Gastroesophageal sphincter (tissue), 4 donors: ENCODE measurements at regions not wholly inside any gene's neighbourhood (a gene's known extent, or its start where the extent isn't known, plus 50 kb on each side); places are given as distances from the start of the nearest gene placed in this dataset.

Source experiments
- ATAC-seq: fragments of 150-250 bp; one replicate; pipeline ENCODE4 v1.9.1; 2016; ENCODE audit warnings: mild to moderate bottlenecking, moderate library complexity
- H3K27ac ChIP-seq, 4 donors: fragments of 200-600 bp; sonication (generic) in 3 of 4; 1 replicate in 3 of 4; 2 replicates in 1 of 4; pipeline ENCODE4 v1.5.1; 2016 to 2019
- H3K27me3 ChIP-seq: fragments of 200-600 bp; sonication (generic); one replicate; pipeline ENCODE4 v1.5.1; 2019
- H3K36me3 ChIP-seq, 2 donors: fragments of 200-600 bp; sonication (generic); one replicate each; pipeline ENCODE4 v1.5.1; 2019; ENCODE audit warnings: control low read depth in 1 of 2
- H3K4me1 ChIP-seq, 3 donors: fragments of 200-600 bp; sonication (generic); 1 replicate in 2 of 3; 2 replicates in 1 of 3; pipeline ENCODE4 v1.5.1; 2016 to 2019; ENCODE audit warnings: control low read depth in 2 of 3
- H3K4me3 ChIP-seq, 2 donors: fragments of 200-600 bp; sonication (generic); one replicate each; pipeline ENCODE4 v1.5.1; 2019; ENCODE audit warnings: mild to moderate bottlenecking in 1 of 2, moderate library complexity in 1 of 2
- H3K9me3 ChIP-seq, 3 donors: fragments of 200-600 bp; sonication (generic); one replicate each; pipeline ENCODE4 v1.5.1; 2017 to 2019; ENCODE audit warnings: control low read depth in 2 of 3
- CTCF ChIP-seq, 4 experiments: fragments of 200-600 bp in 2 of 4; fragments of 450-650 bp in 2 of 4; sonication (generic) in 1 of 4; IDR thresholded peaks; one replicate each; pipeline ENCODE4 v1.5.1; 2017 to 2019; ENCODE audit warnings: antibody characterized with exemption in 4 of 4, mild to moderate bottlenecking in 2 of 4, moderate library complexity in 2 of 4
- EP300 ChIP-seq: sonication (generic); formaldehyde crosslinking; IDR thresholded peaks from one replicate; pipeline ENCODE4 v1.6.1; 2017; ENCODE audit warnings: antibody characterized with exemption, mild to moderate bottlenecking
- POLR2A ChIP-seq, 2 donors: fragments of 450-650 bp; IDR thresholded peaks; one replicate each; pipeline ENCODE4 v1.6.1; 2017; ENCODE audit warnings: antibody characterized with exemption in 2 of 2, mild to moderate bottlenecking in 2 of 2, moderate library complexity in 1 of 2
- POLR2AphosphoS5 ChIP-seq: sonication (generic); formaldehyde crosslinking; IDR thresholded peaks from one replicate; pipeline ENCODE4 v1.6.1; 2017; ENCODE audit warnings: antibody characterized with exemption
- WGBS, 2 donors: methylation state at CpG; one replicate each; pipeline ENCODE4 v1.1.5; 2018; ENCODE audit warnings: low coverage in 1 of 2; 5-methylcytosine and 5-hydroxymethylcytosine counted together

GRCh38 chr3:105923140-105923539 is 54.3 kb upstream of the CBLB start:
- no peaks in the 10 kb centered on the region for H3K27me3 ChIP-seq
- H3K9me3 ChIP-seq, result no peaks in the 10 kb centered on the region
- H3K27ac ChIP-seq, result no peak overlapping the region
- H3K4me1 ChIP-seq, result no peaks in the 10 kb centered on the region
- no peak for ATAC-seq
- no peaks in the 10 kb centered on the region for H3K36me3 ChIP-seq
- 97 to 100% methylated on average over 1 to 3 of the region's 3 CpGs for WGBS, 2 donors
- H3K4me3 ChIP-seq, result no peak overlapping the region
- TF ChIP-seq POLR2AphosphoS5 (no peak), EP300 (no peak), POLR2A (IDR thresholded peaks at IDR 0.05) (no peak), CTCF (IDR thresholded peaks at IDR 0.05) (no peak)

- H3K9me3 ChIP-seq, result no peaks in the 10 kb centered on the region
- no peak for ATAC-seq
- WGBS, 2 donors, result 92 to 100% methylated on average over 1 of the region's 1 CpG
- TF ChIP-seq POLR2A (IDR thresholded peaks at IDR 0.05) (no peak), CTCF (IDR thresholded peaks at IDR 0.05) (no peak), EP300 (no peak), POLR2AphosphoS5 (no peak)
- no peaks in the 10 kb centered on the region for H3K4me1 ChIP-seq
- H3K4me3 ChIP-seq, result no peak overlapping the region
- H3K27me3 ChIP-seq, result no peaks in the 10 kb centered on the region
- no peaks in the 10 kb centered on the region for H3K36me3 ChIP-seq
- H3K27ac ChIP-seq, result no peak overlapping the region
Observed at GRCh38 chr3:105927741-105928140, 58.9 kb upstream of the CBLB start.

- Histone ChIP-seq H3K36me3 (no peaks in the 10 kb centered on the region), H3K9me3 (no peaks in the 10 kb centered on the region), H3K4me1 (no peaks in the 10 kb centered on the region), H3K4me3 (no peak overlapping the region), H3K27me3 (no peaks in the 10 kb centered on the region), H3K27ac (no peak overlapping the region)
- 77 to 78% methylated on average over 3 of the region's 3 CpGs for WGBS, 2 donors
- TF ChIP-seq POLR2A (IDR thresholded peaks at IDR 0.05) (no peak), EP300 (no peak), POLR2AphosphoS5 (no peak), CTCF (IDR thresholded peaks at IDR 0.05) (no peak)
- no peak for ATAC-seq
Observed at GRCh38 chr3:105930733-105931132, 61.9 kb upstream of the CBLB start.

- H3K36me3 ChIP-seq, result no peaks in the 10 kb centered on the region
- H3K9me3 ChIP-seq, result no peaks in the 10 kb centered on the region
- no peak for ATAC-seq
- H3K4me3 ChIP-seq, result no peak overlapping the region
- TF ChIP-seq EP300 (no peak), POLR2A (IDR thresholded peaks at IDR 0.05) (no peak), CTCF (IDR thresholded peaks at IDR 0.05) (no peak), POLR2AphosphoS5 (no peak)
- no peaks in the 10 kb centered on the region for H3K4me1 ChIP-seq
- no peaks in the 10 kb centered on the region for H3K27me3 ChIP-seq
- 46 to 63% methylated on average over 2 of the region's 2 CpGs for WGBS, 2 donors
- H3K27ac ChIP-seq, result no peak overlapping the region
Observed at GRCh38 chr3:105931500-105931899, 62.7 kb upstream of the CBLB start.

GRCh38 chr3:105933871-105934270 is 65.1 kb upstream of the CBLB start:
- ATAC-seq, result no peak
- H3K36me3 ChIP-seq, result no peaks in the 10 kb centered on the region

More at GRCh38 chr3:105933871-105934270, 65.1 kb upstream of the CBLB start:
- TF ChIP-seq POLR2AphosphoS5 (no peak), EP300 (no peak), CTCF (IDR thresholded peaks at IDR 0.05) (no peak), POLR2A (IDR thresholded peaks at IDR 0.05) (no peak)
- no peaks in the 10 kb centered on the region for H3K27me3 ChIP-seq
- no peak overlapping the region for H3K4me3 ChIP-seq
- 48 to 69% methylated on average over 4 of the region's 4 CpGs for WGBS, 2 donors
- H3K27ac ChIP-seq, result no peak overlapping the region
- H3K9me3 ChIP-seq, result no peaks in the 10 kb centered on the region
- peaks cover 3 to 14% (median 6%) of the 10 kb centered on the region in 3 donors for H3K4me1 ChIP-seq
